Activated CD8-positive, alpha-beta memory T cell treated with anti-CD3 and anti-CD28 coated beads, Interleukin-2, amount 10 ng/mL, durations not matched to agents 7 days and 5 days (primary cell): ENCODE measurements at regions not wholly inside any gene's neighbourhood (a gene's known extent, or its start where the extent isn't known, plus 50 kb on each side); places are given as distances from the start of the nearest gene placed in this dataset.
"Not testable (repeated sequence)": the region's sequence is repeated elsewhere in the genome, so short reads cannot be mapped to it uniquely, and the experiment has no call there.

ENCODE experiments used
- ATAC-seq: fragments of 150-1000 bp; cut with Tn5 transposase; one replicate; pipeline ENCODE4 v1.10.0; 2021; ENCODE audit warnings: moderate library complexity
- CTCF ChIA-PET: fragments of 350-600 bp; sonication (Branson Sonifier 250); formaldehyde crosslinking; loops from one replicate; lab custom pipeline; 2021; ENCODE audit warnings: antibody characterized with exemption; lab: Charles Lee
- DNase-seq: peaks from one replicate; pipeline ENCODE4 v3.0.0-alpha.2; 2020
- H3K27ac Mint-ChIP-seq: one replicate; pipeline ENCODE4 v1.8.0; 2021; ENCODE audit warnings: mild to moderate bottlenecking, mixed read lengths
- H3K27me3 Mint-ChIP-seq: one replicate; pipeline ENCODE4 v1.8.0; 2021; ENCODE audit warnings: mixed read lengths
- H3K36me3 Mint-ChIP-seq: one replicate; pipeline ENCODE4 v1.8.0; 2021; ENCODE audit warnings: mild to moderate bottlenecking, mixed read lengths
- H3K4me1 Mint-ChIP-seq: one replicate; pipeline ENCODE4 v1.8.0; 2021; ENCODE audit warnings: mixed read lengths
- H3K4me3 Mint-ChIP-seq: one replicate; pipeline ENCODE4 v1.8.0; 2021; ENCODE audit warnings: mild to moderate bottlenecking, moderate library complexity, mixed read lengths
- H3K9me3 Mint-ChIP-seq: one replicate; pipeline ENCODE4 v1.8.0; 2022; ENCODE audit warnings: low read depth, mixed read lengths

- CTCF ChIA-PET, result no interaction called here
- peaks cover 9% of the 10 kb centered on the region for H3K4me1 Mint-ChIP-seq
- H3K27me3 Mint-ChIP-seq, result peaks cover 7% of the 10 kb centered on the region
- ATAC-seq (no peak), DNase-seq (no peak)
- H3K36me3 Mint-ChIP-seq, result no peaks in the 10 kb centered on the region
- no peak overlapping the region for H3K4me3 Mint-ChIP-seq
- H3K27ac Mint-ChIP-seq, result no peak overlapping the region
- no peaks in the 10 kb centered on the region for H3K9me3 Mint-ChIP-seq
Measured at GRCh38 chr13:33410619-33411018, 125.1 kb upstream of the STARD13 start.

DNA sequence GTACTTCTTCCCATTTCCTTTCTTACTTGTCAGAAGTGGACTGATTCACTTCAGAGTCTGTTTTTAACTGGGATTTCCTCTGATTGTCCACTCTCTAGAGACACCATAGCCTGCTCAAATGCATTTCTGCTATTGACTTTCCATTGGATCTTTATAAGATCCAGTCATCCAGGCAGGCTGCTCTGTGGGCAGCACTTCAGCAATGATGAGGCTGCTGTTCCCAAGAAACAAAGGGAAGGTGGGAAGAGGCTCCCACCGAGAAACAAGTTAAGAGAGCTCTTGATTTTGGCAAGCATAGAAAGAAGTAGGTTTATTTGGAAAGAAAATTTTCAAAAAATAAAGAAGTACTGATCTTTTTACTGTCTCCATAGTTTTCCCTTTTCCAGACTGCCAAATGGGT lies 125.8 kb upstream of the STARD13 start:
- H3K4me3 Mint-ChIP-seq, result no peak overlapping the region
- H3K4me1 Mint-ChIP-seq, result peaks cover 9% of the 10 kb centered on the region
- CTCF ChIA-PET, result no interaction called here
- DNase-seq, result no peak
- no peaks in the 10 kb centered on the region for H3K36me3 Mint-ChIP-seq
- H3K27ac Mint-ChIP-seq, result no peak overlapping the region
- H3K9me3 Mint-ChIP-seq, result no peaks in the 10 kb centered on the region
- peaks cover 10% of the 10 kb centered on the region for H3K27me3 Mint-ChIP-seq
- no peak for ATAC-seq

GRCh38 chr13:33415822-33416221 lies 130.3 kb upstream of the STARD13 start:
- Mint-ChIP-seq H3K9me3 (no peaks in the 10 kb centered on the region), H3K27ac (no peak overlapping the region), H3K4me1 (no peaks in the 10 kb centered on the region), H3K27me3 (peaks cover 15% of the 10 kb centered on the region), H3K4me3 (no peak overlapping the region), H3K36me3 (no peaks in the 10 kb centered on the region)
- ATAC-seq, result no peak
- no peak for DNase-seq
- CTCF ChIA-PET, result no interaction called here

DNA sequence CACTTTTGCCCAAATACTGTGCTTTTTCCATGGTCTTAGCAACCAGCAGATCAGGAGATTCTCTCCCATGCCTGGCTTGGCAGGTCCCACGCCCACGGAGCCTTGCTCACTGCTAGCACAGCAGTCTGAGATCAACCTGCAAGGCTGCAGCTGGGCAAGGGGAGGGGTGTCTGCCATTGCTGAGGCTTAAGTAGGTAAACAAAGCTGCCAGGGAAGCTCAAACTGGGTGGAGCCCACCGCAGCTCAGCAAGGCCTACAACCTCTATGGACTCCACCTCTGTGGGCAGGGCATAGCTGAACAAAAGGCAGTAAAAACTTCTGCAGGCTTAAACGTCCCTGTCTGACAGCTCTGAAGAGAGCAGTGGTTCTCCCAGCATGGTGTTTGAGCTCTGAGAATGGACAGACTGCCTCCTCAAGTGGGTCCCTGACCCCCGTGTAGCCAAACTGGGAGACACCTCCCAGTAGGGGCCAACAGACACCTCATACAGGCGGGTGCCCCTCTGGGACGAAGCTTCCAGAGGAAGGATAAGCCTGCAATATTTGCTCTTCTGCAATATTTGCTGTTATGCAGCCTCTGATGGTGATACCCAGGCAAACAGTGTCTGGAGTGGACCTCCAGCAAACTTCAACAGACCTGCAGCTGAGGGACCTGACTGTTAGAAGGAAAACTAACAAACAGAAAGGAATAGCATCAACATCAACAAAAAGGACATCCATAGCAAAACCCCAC lies 132.8 kb upstream of the STARD13 start:
- H3K36me3 Mint-ChIP-seq, H3K27me3 Mint-ChIP-seq, CTCF ChIA-PET, DNase-seq, ATAC-seq, H3K9me3 Mint-ChIP-seq, H3K4me1 Mint-ChIP-seq, H3K27ac Mint-ChIP-seq, H3K4me3 Mint-ChIP-seq: not testable (repeated sequence)

DNA sequence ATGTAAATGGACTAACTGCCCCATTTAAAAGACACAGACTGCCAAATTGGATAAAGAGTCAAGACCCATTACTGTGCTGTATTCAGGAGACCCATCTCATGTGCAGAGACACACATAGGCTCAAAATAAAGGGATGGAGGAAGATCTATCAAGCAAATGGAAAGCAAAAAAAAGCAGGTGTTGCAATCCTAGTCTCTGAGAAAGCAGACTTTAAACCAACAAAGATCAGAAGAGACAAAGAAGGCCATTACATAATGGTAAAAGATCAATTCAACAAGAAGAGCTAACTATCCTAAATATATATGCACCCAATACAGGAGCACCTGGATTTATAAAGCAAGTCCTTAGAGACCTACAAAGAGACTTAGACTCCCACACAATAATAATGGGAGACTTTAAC lies 134.6 kb upstream of the STARD13 start:
- CTCF ChIA-PET, H3K27ac Mint-ChIP-seq, H3K36me3 Mint-ChIP-seq, DNase-seq, H3K4me1 Mint-ChIP-seq, H3K9me3 Mint-ChIP-seq, ATAC-seq, H3K27me3 Mint-ChIP-seq, H3K4me3 Mint-ChIP-seq: not testable (repeated sequence)

GRCh38 chr13:33426131-33426530 lies 140.6 kb upstream of the STARD13 start:
- CTCF ChIA-PET, result no interaction called here
- DNase-seq (no peak), ATAC-seq (no peak)
- H3K27ac Mint-ChIP-seq, result no peak overlapping the region
- H3K4me3 Mint-ChIP-seq, result no peak overlapping the region
- H3K27me3 Mint-ChIP-seq, result no peaks in the 10 kb centered on the region
- no peaks in the 10 kb centered on the region for H3K36me3 Mint-ChIP-seq
- H3K4me1 Mint-ChIP-seq, result no peaks in the 10 kb centered on the region
- H3K9me3 Mint-ChIP-seq, result no peaks in the 10 kb centered on the region

- DNase-seq, result no peak
- Mint-ChIP-seq H3K27me3 (no peaks in the 10 kb centered on the region), H3K27ac (no peak overlapping the region), H3K4me1 (no peaks in the 10 kb centered on the region), H3K36me3 (no peaks in the 10 kb centered on the region), H3K4me3 (no peak overlapping the region), H3K9me3 (no peaks in the 10 kb centered on the region)
- ATAC-seq, result no peak
- CTCF ChIA-PET, result no interaction called here
Measured at GRCh38 chr13:33433316-33433715, 147.8 kb upstream of the STARD13 start.

DNA sequence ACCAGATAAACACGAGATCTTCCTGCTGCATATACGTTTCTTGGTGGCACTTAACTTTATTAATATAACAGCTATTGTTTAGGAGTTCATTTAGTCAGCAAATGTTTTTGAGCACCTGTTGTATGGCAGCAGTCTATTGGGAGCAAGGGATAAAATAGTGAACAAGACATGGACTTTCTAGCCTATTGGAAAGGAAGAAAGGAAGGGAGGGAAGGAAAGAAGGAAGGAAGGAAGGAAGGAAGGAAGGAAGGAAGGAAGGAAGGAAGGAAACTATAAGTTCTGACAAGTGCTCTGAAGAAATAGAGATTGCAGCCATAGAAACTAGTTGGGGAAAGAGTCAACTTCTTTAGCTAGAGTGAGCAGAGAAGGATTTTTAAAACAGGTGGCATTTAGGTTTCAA lies 149.1 kb upstream of the STARD13 start:
- Mint-ChIP-seq H3K36me3 (no peaks in the 10 kb centered on the region), H3K27me3 (no peaks in the 10 kb centered on the region), H3K4me3 (no peak overlapping the region), H3K4me1 (no peaks in the 10 kb centered on the region), H3K27ac (no peak overlapping the region), H3K9me3 (no peaks in the 10 kb centered on the region)
- ATAC-seq (no peak), DNase-seq (no peak)
- CTCF ChIA-PET, result no interaction called here

DNA sequence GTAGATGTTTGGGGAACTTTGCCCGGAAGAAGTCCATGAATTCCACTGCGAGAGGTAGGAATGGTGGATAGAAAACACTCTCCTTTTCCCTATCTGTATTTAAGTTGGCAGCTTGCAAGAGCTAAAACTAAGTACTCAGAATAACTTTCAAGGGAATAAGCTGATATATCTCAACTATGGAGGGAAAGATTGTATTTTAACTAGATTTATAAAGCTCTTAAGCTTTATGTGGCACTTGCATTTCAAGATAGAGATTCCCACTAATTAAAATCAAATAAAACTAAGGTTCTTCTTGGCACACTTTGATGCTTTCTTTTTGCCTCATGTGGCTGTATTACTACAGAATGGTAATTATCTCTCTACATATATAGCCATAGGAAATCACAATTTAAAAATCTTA lies 149.7 kb upstream of the STARD13 start:
- Mint-ChIP-seq H3K36me3 (no peaks in the 10 kb centered on the region), H3K9me3 (no peaks in the 10 kb centered on the region), H3K27me3 (no peaks in the 10 kb centered on the region), H3K4me3 (no peak overlapping the region), H3K27ac (no peak overlapping the region), H3K4me1 (no peaks in the 10 kb centered on the region)
- ATAC-seq, result no peak
- DNase-seq, result no peak
- CTCF ChIA-PET, result no interaction called here

GRCh38 chr13:33438918-33439317 lies 153.4 kb upstream of the STARD13 start:
- CTCF ChIA-PET, result no interaction called here
- no peaks in the 10 kb centered on the region for H3K4me1 Mint-ChIP-seq
- ATAC-seq (no peak), DNase-seq (no peak)
- peaks cover 3% of the 10 kb centered on the region for H3K27me3 Mint-ChIP-seq
- H3K36me3 Mint-ChIP-seq, result no peaks in the 10 kb centered on the region
- H3K27ac Mint-ChIP-seq, result no peak overlapping the region
- no peaks in the 10 kb centered on the region for H3K9me3 Mint-ChIP-seq
- H3K4me3 Mint-ChIP-seq, result no peak overlapping the region

- DNase-seq (no peak), ATAC-seq (no peak)
- Mint-ChIP-seq H3K9me3 (no peaks in the 10 kb centered on the region), H3K36me3 (no peaks in the 10 kb centered on the region), H3K27me3 (peaks cover 3% of the 10 kb centered on the region), H3K4me3 (no peak overlapping the region), H3K27ac (no peak overlapping the region), H3K4me1 (no peaks in the 10 kb centered on the region)
- CTCF ChIA-PET, result no interaction called here
Measured at GRCh38 chr13:33441015-33441414, 155.5 kb upstream of the STARD13 start.

GRCh38 chr13:33445024-33445423 lies 159.5 kb upstream of the STARD13 start:
- H3K9me3 Mint-ChIP-seq, result no peaks in the 10 kb centered on the region
- peaks cover 15% of the 10 kb centered on the region for H3K27me3 Mint-ChIP-seq
- no peak overlapping the region for H3K27ac Mint-ChIP-seq
- no peak for DNase-seq
- CTCF ChIA-PET, result no interaction called here
- no peak overlapping the region for H3K4me3 Mint-ChIP-seq
- no peaks in the 10 kb centered on the region for H3K36me3 Mint-ChIP-seq
- no peak for ATAC-seq
- H3K4me1 Mint-ChIP-seq, result no peaks in the 10 kb centered on the region

DNA sequence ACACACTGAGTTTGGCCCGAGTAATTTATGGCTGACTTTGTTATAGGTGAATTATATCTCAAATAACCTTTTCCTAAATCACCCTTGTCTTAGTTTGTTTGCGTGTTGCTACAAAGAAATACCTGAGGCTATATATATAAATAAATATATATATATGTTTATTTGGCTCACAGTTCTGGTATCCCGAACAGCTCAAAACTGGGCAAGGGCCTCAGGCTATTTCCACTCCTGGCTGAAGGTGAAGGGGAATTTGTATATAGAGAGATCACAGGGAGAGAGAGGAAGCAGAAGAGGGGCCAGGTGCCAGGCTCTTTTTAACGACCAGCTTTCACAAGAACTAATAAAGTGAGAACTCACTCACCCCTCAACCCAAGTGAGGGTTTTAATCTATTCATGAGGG lies 159.9 kb upstream of the STARD13 start:
- CTCF ChIA-PET, result no interaction called here
- ATAC-seq (no peak), DNase-seq (no peak)
- H3K27me3 Mint-ChIP-seq, result peaks cover 18% of the 10 kb centered on the region
- no peaks in the 10 kb centered on the region for H3K4me1 Mint-ChIP-seq
- no peaks in the 10 kb centered on the region for H3K9me3 Mint-ChIP-seq
- H3K27ac Mint-ChIP-seq, result no peak overlapping the region
- no peaks in the 10 kb centered on the region for H3K36me3 Mint-ChIP-seq
- H3K4me3 Mint-ChIP-seq, result no peak overlapping the region

GRCh38 chr13:33446821-33447725 lies 161.5 kb upstream of the STARD13 start:
- no peak for ATAC-seq
- H3K4me3 Mint-ChIP-seq, result no peak overlapping the region
- H3K36me3 Mint-ChIP-seq, result no peaks in the 10 kb centered on the region
- no peak overlapping the region for H3K27ac Mint-ChIP-seq
- H3K4me1 Mint-ChIP-seq, result no peaks in the 10 kb centered on the region
- no peak for DNase-seq
- no peaks in the 10 kb centered on the region for H3K9me3 Mint-ChIP-seq
- CTCF ChIA-PET, result no interaction called here
- H3K27me3 Mint-ChIP-seq, result peaks cover 16% of the 10 kb centered on the region
